CD4-positive, alpha-beta T cell treated with Interleukin-2 at 100 ng/mL for 4 hours (primary cell): ENCODE measurements at regions not wholly inside any gene's neighbourhood (a gene's known extent, or its start where the extent isn't known, plus 50 kb on each side); places are given as distances from the start of the nearest gene placed in this dataset.
"Not testable (repeated sequence)": the region's sequence is repeated elsewhere in the genome, so short reads cannot be mapped to it uniquely, and the experiment has no call there.

Experiments used
- DNase-seq: peaks from one replicate; pipeline ENCODE4 v3.0.0-alpha.2; 2020; ENCODE audit warnings: low spot score

GRCh38 chr4:63062891-63063290 lies 1346.4 kb downstream of the TECRL start:
- not testable (repeated sequence) for DNase-seq

GRCh38 chr4:63049726-63050125 lies 1359.5 kb downstream of the TECRL start:
- no peak for DNase-seq

GRCh38 chr4:63049278-63049677 lies 1360.0 kb downstream of the TECRL start:
- DNase-seq = no peak

- DNase-seq = no peak
These were observed 1372.9 kb downstream of the TECRL start for GRCh38 chr4:63036159-63036866.

- DNase-seq = no peak
These were observed 1379.9 kb downstream of the TECRL start for GRCh38 chr4:63029380-63029779.

- no peak for DNase-seq
These were observed 1388.6 kb downstream of the TECRL start for GRCh38 chr4:63020661-63021060.

GRCh38 chr4:63017300-63017699 lies 1392.0 kb downstream of the TECRL start:
- DNase-seq = no peak

GRCh38 chr4:62970846-62971245 lies 1438.4 kb downstream of the TECRL start:
- DNase-seq = no peak

GRCh38 chr4:62960415-62960814 lies 1448.8 kb downstream of the TECRL start:
- no peak for DNase-seq

- DNase-seq = no peak
These were observed 1455.5 kb downstream of the TECRL start for GRCh38 chr4:62953752-62954151.

- no peak for DNase-seq
These were observed 1456.9 kb downstream of the TECRL start for GRCh38 chr4:62952366-62952765.

- DNase-seq = no peak
These were observed 1461.1 kb downstream of the TECRL start for GRCh38 chr4:62948108-62948507.

- DNase-seq = no peak
These were observed 1469.0 kb downstream of the TECRL start for GRCh38 chr4:62940229-62940628.

GRCh38 chr4:62930884-62931283 lies 1478.4 kb downstream of the TECRL start:
- DNase-seq = no peak

GRCh38 chr4:62928483-62928882 lies 1480.8 kb downstream of the TECRL start:
- no peak for DNase-seq

- no peak for DNase-seq
These were observed 1481.7 kb downstream of the TECRL start for GRCh38 chr4:62927574-62927973.

- no peak for DNase-seq
These were observed 1485.5 kb downstream of the TECRL start for GRCh38 chr4:62923783-62924182.

- DNase-seq = no peak
These were observed 1491.6 kb downstream of the TECRL start for GRCh38 chr4:62917649-62918048.

- DNase-seq = no peak
These were observed 1494.5 kb downstream of the TECRL start for GRCh38 chr4:62914758-62915157.

- no peak for DNase-seq
These were observed 1496.2 kb downstream of the TECRL start for GRCh38 chr4:62913065-62913464.

- DNase-seq = no peak
These were observed 1496.7 kb downstream of the TECRL start for GRCh38 chr4:62912531-62912930.

GRCh38 chr4:62909238-62909637 lies 1500.0 kb downstream of the TECRL start:
- no peak for DNase-seq

- DNase-seq = no peak
These were observed 1508.1 kb downstream of the TECRL start for GRCh38 chr4:62901101-62901500.

GRCh38 chr4:62899646-62900364 lies 1509.4 kb downstream of the TECRL start:
- no peak for DNase-seq
